ENCODE measurements at regions not wholly inside any gene's neighbourhood (a gene's known extent, or its start where the extent isn't known, plus 50 kb on each side); places are given as distances from the start of the nearest gene placed in this dataset.

GRCh38 chr15:37882640-37883039 lies 51.8 kb upstream of the TMCO5A start:
- H3K4me3 Mint-ChIP-seq, result no peak overlapping the region
- peaks cover 34% of the 10 kb centered on the region for H3K27me3 Mint-ChIP-seq
- Histone ChIP-seq H3K4me3 (ENCODE audit: low read length) (no peak overlapping the region), H3K36me3 (ENCODE audit: insufficient read depth, low read length) (no peaks in the 10 kb centered on the region), H3K27me3 (ENCODE audit: control insufficient read depth in 1 of 2, insufficient read depth in 2 of 2, low read length in 2 of 2) (no peaks in the 10 kb centered on the region), H3K9me3 (ENCODE audit: control insufficient read depth in 1 of 2, insufficient read depth in 1 of 2, low read length in 2 of 2) (no peaks in the 10 kb centered on the region), H3K4me1 (ENCODE audit: insufficient read depth, low read length) (no peaks in the 10 kb centered on the region), H3K27ac (ENCODE audit: low read depth in 1 of 2, low read length in 2 of 2) (no peak overlapping the region)
- no peak for ATAC-seq (ENCODE audit: poor library complexity)
- no peaks in the 10 kb centered on the region for H3K4me1 Mint-ChIP-seq (ENCODE audit: low read depth)
- intact Hi-C loops (cut with DNase I, micrococcal nuclease), result no loop called here
- POLR2A ChIA-PET, result no interaction called here
- DNase-seq, result no peak
- H3K36me3 Mint-ChIP-seq (ENCODE audit: low read depth), result no peaks in the 10 kb centered on the region
- H3K27ac Mint-ChIP-seq, result no peak overlapping the region
- CTCF ChIA-PET, result no interaction called here
- no peaks in the 10 kb centered on the region for H3K9me3 Mint-ChIP-seq
- TF ChIP-seq, protein P1, sequence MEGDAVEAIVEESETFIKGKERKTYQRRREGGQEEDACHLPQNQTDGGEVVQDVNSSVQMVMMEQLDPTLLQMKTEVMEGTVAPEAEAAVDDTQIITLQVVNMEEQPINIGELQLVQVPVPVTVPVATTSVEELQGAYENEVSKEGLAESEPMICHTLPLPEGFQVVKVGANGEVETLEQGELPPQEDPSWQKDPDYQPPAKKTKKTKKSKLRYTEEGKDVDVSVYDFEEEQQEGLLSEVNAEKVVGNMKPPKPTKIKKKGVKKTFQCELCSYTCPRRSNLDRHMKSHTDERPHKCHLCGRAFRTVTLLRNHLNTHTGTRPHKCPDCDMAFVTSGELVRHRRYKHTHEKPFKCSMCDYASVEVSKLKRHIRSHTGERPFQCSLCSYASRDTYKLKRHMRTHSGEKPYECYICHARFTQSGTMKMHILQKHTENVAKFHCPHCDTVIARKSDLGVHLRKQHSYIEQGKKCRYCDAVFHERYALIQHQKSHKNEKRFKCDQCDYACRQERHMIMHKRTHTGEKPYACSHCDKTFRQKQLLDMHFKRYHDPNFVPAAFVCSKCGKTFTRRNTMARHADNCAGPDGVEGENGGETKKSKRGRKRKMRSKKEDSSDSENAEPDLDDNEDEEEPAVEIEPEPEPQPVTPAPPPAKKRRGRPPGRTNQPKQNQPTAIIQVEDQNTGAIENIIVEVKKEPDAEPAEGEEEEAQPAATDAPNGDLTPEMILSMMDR (IDR thresholded peaks at IDR 0.05), result no peak
